Anterior cingulate cortex (tissue), 58 donors: ENCODE measurements at regions not wholly inside any gene's neighbourhood (a gene's known extent, or its start where the extent isn't known, plus 50 kb on each side); places are given as distances from the start of the nearest gene placed in this dataset.
"Not testable (repeated sequence)": the region's sequence is repeated elsewhere in the genome, so short reads cannot be mapped to it uniquely, and the experiment has no call there.

Source experiments
- DNase-seq, 58 donors: peaks; one replicate each; lab custom pipeline; 2025; lab: John Stamatoyannopoulos, UW

DNA sequence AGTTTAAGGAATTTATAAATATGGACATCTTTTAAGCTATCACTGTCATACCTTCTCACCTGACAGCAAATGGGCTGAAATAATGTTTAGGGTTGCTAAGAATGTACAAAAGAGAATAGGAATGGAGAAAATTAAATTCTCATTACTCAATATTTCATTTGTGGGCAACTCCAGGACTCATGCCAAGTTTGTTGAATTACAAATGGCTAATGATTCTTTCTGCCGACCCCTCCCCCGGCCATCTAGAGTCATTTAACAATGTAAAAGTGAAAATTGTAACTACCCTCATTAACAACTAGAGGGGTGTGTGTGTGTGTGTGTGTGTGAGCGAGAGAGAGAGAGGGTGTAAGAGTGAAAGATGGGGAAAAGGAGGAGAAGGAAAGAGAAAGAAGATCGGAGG, 708.5 kb upstream of the FAM98A start:
- no peak for DNase-seq

DNA sequence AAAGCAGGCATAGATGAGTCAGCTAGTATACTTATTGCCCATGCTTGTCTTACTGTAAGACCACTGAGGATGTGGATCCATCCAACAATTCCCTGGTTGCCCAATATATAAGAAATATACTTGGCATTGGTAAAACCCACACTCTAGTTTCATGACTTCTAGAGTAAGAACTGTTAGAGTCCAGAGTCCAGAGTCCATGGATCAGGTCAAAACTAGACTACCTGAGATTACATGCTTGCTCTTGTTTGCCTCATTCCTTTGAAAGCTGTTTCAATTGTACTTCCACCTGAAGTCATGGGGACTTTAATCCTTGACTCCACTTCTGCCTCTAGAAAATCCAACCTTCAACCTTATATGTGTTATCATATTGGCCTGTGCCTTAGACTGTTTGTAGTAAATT, 707.6 kb upstream of the FAM98A start:
- no peak for DNase-seq

DNA sequence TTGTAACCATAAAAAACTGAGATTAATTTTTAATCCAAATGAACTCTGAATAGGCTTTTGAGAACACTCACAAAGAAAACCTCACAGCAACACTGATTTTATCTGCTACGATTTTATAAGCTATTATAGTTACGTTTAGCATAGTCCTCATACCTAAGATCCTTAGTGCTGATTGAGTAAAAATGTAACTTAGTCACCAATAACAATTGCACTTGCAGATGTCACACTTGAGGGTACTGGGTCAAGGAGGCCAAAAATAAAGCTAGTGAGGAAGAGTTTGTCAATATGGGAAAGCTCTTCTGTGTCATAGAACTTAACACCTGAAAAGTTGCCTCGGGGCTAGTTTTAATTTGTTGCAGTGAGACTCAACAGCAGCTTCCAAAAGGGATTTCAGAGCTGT, 706.5 kb upstream of the FAM98A start:
- no peak for DNase-seq

DNA sequence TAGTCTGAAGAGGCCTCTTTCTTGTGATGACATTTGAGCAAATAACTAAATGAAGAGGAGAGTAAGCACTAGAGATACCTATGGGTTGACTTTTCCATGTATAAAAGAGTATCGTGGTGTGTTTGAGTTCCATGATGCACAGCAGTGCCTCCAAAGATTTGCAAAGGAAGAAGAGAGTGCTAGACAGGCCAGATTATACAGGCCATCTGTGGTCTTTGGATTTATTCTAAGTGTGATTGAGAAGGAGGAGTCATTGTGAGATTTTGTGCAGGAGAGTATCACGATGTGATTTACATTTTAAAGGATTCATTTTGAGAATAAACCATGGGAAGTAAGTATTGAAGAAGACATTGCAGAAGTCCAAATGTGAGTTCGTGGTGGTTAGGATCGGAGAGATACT, 695.9 kb upstream of the FAM98A start:
- no peak for DNase-seq

DNA sequence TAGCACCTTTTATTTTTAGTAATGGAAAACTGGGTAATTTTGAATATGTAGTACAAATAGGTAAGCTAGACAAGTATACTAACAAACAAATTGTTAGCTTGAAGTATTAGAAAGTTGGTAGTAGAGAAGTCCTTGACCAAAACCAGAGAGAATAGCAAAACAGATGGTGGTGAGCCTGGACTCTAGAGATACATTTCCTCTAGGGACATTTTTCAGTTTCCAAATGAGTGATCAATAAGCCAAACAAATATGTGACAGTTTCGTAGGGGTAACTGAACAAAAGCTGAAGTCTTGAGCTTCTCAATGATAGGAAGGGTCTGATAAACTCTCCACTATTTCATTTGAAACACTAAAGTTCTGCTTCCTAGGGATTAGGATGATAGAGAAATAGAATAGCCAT, 692.0 kb upstream of the FAM98A start:
- DNase-seq, result no peak

- DNase-seq, result no peak
Measured at GRCh38 chr2:34288016-34288415, 688.9 kb upstream of the FAM98A start.

GRCh38 chr2:34280606-34281005, 681.5 kb upstream of the FAM98A start:
- DNase-seq, result no peak

- DNase-seq, result no peak
Measured at GRCh38 chr2:34266908-34267697, 668.0 kb upstream of the FAM98A start.

DNA sequence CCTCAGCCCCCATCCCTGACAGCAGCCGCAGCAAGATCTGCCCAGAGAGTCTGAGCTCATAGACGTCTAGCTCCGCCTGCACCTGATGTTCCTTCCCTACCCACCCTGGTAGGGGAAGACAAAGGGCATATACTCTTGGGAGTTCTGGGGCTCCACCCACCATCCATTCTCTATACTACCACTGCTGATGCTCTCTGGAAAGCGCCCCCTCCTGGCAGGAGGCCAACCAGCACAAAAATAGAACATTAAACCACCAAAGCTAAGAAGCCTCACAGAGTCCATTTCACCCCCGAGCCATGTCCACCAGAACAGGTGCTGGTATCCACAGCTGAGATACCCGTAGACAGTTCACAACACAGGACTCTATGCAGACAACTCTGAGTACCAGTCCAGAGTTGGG, 662.6 kb upstream of the FAM98A start:
- no peak for DNase-seq

DNA sequence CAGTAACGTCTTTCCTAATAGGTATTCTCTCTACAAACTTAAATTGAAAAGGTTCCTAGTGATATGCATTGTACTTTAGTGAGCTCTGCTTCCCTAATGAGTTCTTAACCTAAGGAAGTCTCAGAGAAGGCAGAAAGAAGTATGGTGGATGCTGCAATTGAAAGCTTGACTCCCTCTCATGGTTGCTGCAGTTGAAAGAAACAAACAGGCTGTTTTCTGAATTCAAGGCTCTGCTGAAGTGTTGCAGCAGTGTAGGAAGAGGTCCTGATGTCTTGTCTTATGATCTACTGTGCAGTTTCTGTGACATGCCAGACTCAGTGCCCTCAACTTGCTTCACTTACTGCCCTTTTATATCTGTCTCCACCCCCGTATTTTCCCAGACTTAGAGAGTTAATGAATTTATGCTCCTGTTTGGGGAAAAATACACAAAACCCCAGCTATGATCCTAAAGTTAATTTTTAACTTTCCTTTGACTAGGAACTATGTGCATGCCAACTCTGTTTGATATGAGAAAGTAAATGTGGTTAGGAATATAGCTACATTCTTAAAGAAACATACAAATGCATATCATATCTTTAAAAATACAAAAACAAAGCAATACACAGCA, 655.3 kb upstream of the FAM98A start:
- DNase-seq, result no peak

- DNase-seq, result no peak
Measured at GRCh38 chr2:34252111-34252510, 653.0 kb upstream of the FAM98A start.

DNA sequence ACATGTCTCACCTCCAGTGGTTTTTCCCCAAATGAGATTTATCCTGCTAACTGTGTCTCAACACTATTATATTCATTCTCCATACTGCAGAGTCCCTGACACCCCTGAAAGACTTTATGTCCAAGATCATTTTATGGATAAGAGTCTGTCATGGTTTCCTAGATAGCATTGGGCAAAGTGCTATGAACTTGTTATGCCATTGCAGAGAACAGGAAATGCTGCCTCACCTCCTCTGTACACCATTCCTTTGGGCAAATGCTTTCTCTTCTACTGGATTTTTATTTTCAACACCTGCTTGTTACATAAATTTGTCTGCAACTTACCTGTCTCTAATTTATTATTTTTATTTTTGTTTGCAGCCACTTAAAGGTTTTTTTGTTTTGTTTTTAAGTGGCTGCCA, 652.5 kb upstream of the FAM98A start:
- DNase-seq, result no peak

DNA sequence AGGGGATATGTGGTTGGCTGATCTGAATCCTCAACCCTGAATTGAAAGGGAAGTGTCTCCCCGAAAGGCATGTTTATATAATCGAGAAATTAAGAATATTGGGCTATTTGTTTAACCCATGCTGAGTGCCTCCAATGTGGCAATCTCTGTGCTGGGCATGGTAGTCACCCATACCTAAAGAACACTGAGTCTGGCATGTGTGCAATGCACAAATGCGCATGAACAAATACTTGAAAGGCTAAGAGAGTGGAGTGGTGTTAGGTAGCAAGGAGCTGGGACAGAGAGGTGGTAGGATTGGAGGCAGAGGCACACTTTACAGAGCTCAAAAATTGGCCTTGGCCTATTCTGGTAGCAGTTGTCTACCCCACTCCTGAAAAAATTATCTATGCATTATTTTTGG, 645.1 kb upstream of the FAM98A start:
- DNase-seq, result no peak

- no peak for DNase-seq
Measured at GRCh38 chr2:34242763-34243123, 643.6 kb upstream of the FAM98A start.

- no peak for DNase-seq
Measured at GRCh38 chr2:34241905-34242762, 643.0 kb upstream of the FAM98A start.

- DNase-seq, result no peak
Measured at GRCh38 chr2:34239511-34239910, 640.4 kb upstream of the FAM98A start.

- no peak for DNase-seq
Measured at GRCh38 chr2:34234823-34235222, 635.7 kb upstream of the FAM98A start.

DNA sequence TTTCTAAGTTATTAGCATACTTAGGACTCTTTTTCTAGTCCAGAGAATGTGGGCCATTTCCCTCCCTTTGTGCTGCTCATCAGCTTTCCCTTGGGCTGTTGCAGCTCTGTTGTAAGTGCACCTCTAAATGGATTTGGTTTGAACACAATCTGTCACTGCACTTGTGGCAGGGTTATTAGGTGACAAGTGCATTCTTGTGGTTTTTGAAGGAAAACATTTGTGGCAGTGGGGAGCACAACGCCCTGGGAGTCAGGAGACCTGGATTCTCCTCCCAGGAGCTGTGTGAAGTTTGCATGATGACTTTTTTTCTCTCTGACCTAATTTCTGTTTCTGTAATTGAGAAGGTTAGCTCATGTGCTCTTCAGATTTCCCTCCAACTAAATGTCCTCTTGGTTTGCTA, 630.9 kb upstream of the FAM98A start:
- no peak for DNase-seq

DNA sequence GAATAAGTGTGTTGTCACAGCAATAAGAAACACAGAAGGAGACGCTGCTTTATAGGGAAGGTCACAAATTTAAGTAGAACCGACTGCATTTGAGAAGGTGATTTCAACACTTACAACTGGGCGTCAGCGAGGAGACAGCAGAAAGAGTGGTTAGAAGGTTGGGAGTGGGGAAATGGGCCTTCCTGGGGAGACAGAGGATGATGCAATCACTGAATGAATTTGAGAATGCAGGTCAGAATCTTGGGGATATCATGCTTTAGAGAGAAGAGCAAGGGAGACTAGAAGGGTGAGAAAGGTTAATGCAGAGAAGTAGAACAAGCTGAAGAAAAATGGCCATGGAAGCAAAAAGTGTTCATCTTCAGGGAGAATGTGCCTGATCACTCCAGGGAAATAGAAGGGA, 616.1 kb upstream of the FAM98A start:
- no peak for DNase-seq

GRCh38 chr2:34210382-34210781, 611.3 kb upstream of the FAM98A start:
- DNase-seq, result not testable (repeated sequence)

- no peak for DNase-seq
Measured at GRCh38 chr2:34204560-34204959, 605.5 kb upstream of the FAM98A start.

DNA sequence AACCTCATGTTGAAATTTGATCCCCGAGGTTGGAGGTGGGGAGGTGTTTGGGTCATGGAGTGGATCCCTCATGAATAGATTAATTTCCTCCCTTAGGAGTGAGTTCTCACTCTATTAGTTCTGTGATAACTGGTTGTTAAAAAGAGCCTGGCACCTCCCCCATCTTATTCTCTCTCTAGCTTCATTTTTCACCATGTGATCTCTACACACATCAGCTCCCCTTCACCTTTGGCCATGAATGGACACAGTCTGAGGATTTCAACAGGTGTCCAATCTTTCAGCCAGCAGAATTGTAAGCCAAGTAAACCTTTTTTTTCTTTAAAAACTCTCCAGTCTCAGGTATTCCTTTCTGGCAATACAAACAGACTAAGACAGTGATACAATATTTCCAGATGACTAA, 602.0 kb upstream of the FAM98A start:
- no peak for DNase-seq
